GM23338 (cell line): ENCODE measurements at regions not wholly inside any gene's neighbourhood (a gene's known extent, or its start where the extent isn't known, plus 50 kb on each side); places are given as distances from the start of the nearest gene placed in this dataset.

ENCODE experiments used
- CREB1 ChIP-seq: fragments of 250-450 bp; sonication (Bioruptor Pico); IDR thresholded peaks from 2 replicates; pipeline ENCODE4 v1.5.0; 2020; ENCODE audit warnings: low read depth, mild to moderate bottlenecking, moderate library complexity
- EZH2 ChIP-seq: fragments of 200-600 bp; sonication (generic); IDR thresholded peaks from one replicate; pipeline ENCODE4 v1.8.0; 2017; ENCODE audit warnings: antibody characterized with exemption, mild to moderate bottlenecking, low read depth; ENCODE audit not compliant: unreplicated experiment
- EZH2phosphoT487 ChIP-seq: fragments of 200-600 bp; sonication (generic); IDR thresholded peaks from one replicate; pipeline ENCODE4 v1.8.1; 2018; ENCODE audit warnings: antibody characterized with exemption; ENCODE audit not compliant: unreplicated experiment
- JUNB ChIP-seq: IDR thresholded peaks from one replicate; pipeline ENCODE4 v1.6.1; 2016; ENCODE audit warnings: antibody characterized with exemption; ENCODE audit not compliant: unreplicated experiment
- POLR2AphosphoS5 ChIP-seq: IDR thresholded peaks from 2 replicates; pipeline ENCODE4 v1.6.1; 2016; ENCODE audit warnings: antibody characterized with exemption, low read depth
- TF ChIP-seq, protein P1 (sequence below), 2 experiments: fragments of 200-600 bp in 1 of 2; sonication (generic) in 1 of 2; conservative IDR thresholded peaks; 2 replicates each; pipeline versions ENCODE4 v1.5.1 to v1.6.1; 2016 to 2017; ENCODE audit warnings: antibody characterized with exemption in 2 of 2, low read depth in 2 of 2, mild to moderate bottlenecking in 2 of 2, moderate library complexity in 1 of 2
- TF ChIP-seq, protein P2 (sequence below): IDR thresholded peaks from one replicate; pipeline ENCODE4 v1.6.1; 2018; ENCODE audit warnings: antibody characterized with exemption; ENCODE audit not compliant: unreplicated experiment

DNA sequence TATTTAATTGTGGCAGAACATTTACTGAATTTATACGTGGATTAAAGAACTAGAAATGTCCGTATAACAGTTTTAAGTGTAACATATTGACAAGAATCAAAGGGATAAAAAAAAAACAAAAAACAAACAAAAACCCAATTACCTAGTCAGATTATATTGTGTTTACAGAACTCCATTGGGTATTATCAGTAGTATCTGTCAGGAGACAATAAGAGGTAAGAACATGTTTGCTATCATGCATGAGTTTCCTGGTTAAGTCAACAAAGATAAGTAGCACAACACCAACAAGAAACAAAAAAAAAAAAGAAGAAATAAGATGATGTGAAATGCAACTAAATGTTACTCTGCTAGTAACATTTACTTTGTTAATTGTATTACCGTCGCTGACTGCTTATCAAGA, 570.6 kb downstream of the ZBBX start:
- TF ChIP-seq, protein P1, sequence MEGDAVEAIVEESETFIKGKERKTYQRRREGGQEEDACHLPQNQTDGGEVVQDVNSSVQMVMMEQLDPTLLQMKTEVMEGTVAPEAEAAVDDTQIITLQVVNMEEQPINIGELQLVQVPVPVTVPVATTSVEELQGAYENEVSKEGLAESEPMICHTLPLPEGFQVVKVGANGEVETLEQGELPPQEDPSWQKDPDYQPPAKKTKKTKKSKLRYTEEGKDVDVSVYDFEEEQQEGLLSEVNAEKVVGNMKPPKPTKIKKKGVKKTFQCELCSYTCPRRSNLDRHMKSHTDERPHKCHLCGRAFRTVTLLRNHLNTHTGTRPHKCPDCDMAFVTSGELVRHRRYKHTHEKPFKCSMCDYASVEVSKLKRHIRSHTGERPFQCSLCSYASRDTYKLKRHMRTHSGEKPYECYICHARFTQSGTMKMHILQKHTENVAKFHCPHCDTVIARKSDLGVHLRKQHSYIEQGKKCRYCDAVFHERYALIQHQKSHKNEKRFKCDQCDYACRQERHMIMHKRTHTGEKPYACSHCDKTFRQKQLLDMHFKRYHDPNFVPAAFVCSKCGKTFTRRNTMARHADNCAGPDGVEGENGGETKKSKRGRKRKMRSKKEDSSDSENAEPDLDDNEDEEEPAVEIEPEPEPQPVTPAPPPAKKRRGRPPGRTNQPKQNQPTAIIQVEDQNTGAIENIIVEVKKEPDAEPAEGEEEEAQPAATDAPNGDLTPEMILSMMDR (conservative IDR thresholded peaks at IDR 0.05; ENCODE audit: low read depth in 2 of 2) = no peak
- TF ChIP-seq EZH2 = no peak
- no peak for TF ChIP-seq CREB1 (CRISPR knock-in tag)
- TF ChIP-seq POLR2AphosphoS5 = no peak
- TF ChIP-seq, protein P2, sequence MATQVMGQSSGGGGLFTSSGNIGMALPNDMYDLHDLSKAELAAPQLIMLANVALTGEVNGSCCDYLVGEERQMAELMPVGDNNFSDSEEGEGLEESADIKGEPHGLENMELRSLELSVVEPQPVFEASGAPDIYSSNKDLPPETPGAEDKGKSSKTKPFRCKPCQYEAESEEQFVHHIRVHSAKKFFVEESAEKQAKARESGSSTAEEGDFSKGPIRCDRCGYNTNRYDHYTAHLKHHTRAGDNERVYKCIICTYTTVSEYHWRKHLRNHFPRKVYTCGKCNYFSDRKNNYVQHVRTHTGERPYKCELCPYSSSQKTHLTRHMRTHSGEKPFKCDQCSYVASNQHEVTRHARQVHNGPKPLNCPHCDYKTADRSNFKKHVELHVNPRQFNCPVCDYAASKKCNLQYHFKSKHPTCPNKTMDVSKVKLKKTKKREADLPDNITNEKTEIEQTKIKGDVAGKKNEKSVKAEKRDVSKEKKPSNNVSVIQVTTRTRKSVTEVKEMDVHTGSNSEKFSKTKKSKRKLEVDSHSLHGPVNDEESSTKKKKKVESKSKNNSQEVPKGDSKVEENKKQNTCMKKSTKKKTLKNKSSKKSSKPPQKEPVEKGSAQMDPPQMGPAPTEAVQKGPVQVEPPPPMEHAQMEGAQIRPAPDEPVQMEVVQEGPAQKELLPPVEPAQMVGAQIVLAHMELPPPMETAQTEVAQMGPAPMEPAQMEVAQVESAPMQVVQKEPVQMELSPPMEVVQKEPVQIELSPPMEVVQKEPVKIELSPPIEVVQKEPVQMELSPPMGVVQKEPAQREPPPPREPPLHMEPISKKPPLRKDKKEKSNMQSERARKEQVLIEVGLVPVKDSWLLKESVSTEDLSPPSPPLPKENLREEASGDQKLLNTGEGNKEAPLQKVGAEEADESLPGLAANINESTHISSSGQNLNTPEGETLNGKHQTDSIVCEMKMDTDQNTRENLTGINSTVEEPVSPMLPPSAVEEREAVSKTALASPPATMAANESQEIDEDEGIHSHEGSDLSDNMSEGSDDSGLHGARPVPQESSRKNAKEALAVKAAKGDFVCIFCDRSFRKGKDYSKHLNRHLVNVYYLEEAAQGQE = no peak
- TF ChIP-seq EZH2phosphoT487 = no peak
- no peak for TF ChIP-seq JUNB
